ENCODE measurements at regions not wholly inside any gene's neighbourhood (a gene's known extent, or its start where the extent isn't known, plus 50 kb on each side); places are given as distances from the start of the nearest gene placed in this dataset.

GRCh38 chr1:243912347-243912746 is 62.3 kb upstream of the AKT3 start:
- peaks cover 27% of the 10 kb centered on the region for H3K27me3 Mint-ChIP-seq (ENCODE audit: low read depth)
- H3K4me3 Mint-ChIP-seq, result no peak overlapping the region
- H3K36me3 Mint-ChIP-seq (ENCODE audit: insufficient read depth), result no peaks in the 10 kb centered on the region
- no peak for DNase-seq
- ATAC-seq, result no peak
- H3K9me3 Mint-ChIP-seq, result no peaks in the 10 kb centered on the region
- H3K4me1 Mint-ChIP-seq (ENCODE audit: low read depth), result peaks cover 9% of the 10 kb centered on the region

- no peak overlapping the region for H3K4me3 Mint-ChIP-seq
- H3K27me3 Mint-ChIP-seq (ENCODE audit: low read depth), result peaks cover 15% of the 10 kb centered on the region
- ATAC-seq, result no peak
- no peaks in the 10 kb centered on the region for H3K4me1 Mint-ChIP-seq (ENCODE audit: low read depth)
- DNase-seq, result no peak
- no peaks in the 10 kb centered on the region for H3K36me3 Mint-ChIP-seq (ENCODE audit: insufficient read depth)
- H3K9me3 Mint-ChIP-seq, result no peaks in the 10 kb centered on the region
Observed at GRCh38 chr1:243910607-243911006, 60.6 kb upstream of the AKT3 start.

GRCh38 chr1:243903895-243904294 is 53.9 kb upstream of the AKT3 start:
- peaks cover 6% of the 10 kb centered on the region for H3K27me3 Mint-ChIP-seq (ENCODE audit: low read depth)
- H3K4me1 Mint-ChIP-seq (ENCODE audit: low read depth), result no peaks in the 10 kb centered on the region
- ATAC-seq, result no peak
- H3K4me3 Mint-ChIP-seq, result no peak overlapping the region
- no peaks in the 10 kb centered on the region for H3K9me3 Mint-ChIP-seq
- DNase-seq, result no peak
- no peaks in the 10 kb centered on the region for H3K36me3 Mint-ChIP-seq (ENCODE audit: insufficient read depth)

GRCh38 chr1:243903041-243903440 is 53.0 kb upstream of the AKT3 start:
- ATAC-seq, result no peak
- no peak for DNase-seq
- Mint-ChIP-seq H3K9me3 (no peaks in the 10 kb centered on the region), H3K36me3 (ENCODE audit: insufficient read depth) (no peaks in the 10 kb centered on the region), H3K4me1 (ENCODE audit: low read depth) (no peaks in the 10 kb centered on the region), H3K4me3 (no peak overlapping the region), H3K27me3 (ENCODE audit: low read depth) (peaks cover 4% of the 10 kb centered on the region)

GRCh38 chr1:243902100-243902499 is 52.1 kb upstream of the AKT3 start:
- Mint-ChIP-seq H3K36me3 (ENCODE audit: insufficient read depth) (no peaks in the 10 kb centered on the region), H3K27me3 (ENCODE audit: low read depth) (peaks cover 4% of the 10 kb centered on the region), H3K4me1 (ENCODE audit: low read depth) (no peaks in the 10 kb centered on the region), H3K9me3 (no peaks in the 10 kb centered on the region), H3K4me3 (no peak overlapping the region)
- DNase-seq (no peak), ATAC-seq (no peak)
